ENCODE measurements at regions not wholly inside any gene's neighbourhood (a gene's known extent, or its start where the extent isn't known, plus 50 kb on each side); places are given as distances from the start of the nearest gene placed in this dataset.

DNA sequence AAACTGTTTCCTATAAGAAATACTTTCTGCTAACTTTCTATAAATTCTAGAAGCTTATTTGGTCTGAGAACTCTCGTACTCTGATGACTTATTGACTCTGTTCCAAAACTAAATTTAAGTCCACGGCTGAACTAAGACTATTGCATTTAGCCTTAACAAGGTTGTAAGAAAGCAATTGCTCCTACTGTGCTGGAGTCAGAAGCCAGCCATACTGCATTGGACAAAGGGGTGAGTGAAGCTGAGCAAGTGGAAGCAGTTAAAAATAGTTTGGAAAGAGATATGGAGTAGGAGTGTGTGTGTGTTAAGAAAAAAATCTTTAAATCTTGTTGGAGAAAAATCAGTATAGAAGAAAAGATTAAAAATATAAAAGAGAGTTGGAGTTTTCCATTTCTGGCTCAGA is 1360.1 kb upstream of the CELF2 start:
- no peak for DNase-seq
- intact Hi-C loops (cut with DNase I) = no loop called here
- ATAC-seq = no peak

DNA sequence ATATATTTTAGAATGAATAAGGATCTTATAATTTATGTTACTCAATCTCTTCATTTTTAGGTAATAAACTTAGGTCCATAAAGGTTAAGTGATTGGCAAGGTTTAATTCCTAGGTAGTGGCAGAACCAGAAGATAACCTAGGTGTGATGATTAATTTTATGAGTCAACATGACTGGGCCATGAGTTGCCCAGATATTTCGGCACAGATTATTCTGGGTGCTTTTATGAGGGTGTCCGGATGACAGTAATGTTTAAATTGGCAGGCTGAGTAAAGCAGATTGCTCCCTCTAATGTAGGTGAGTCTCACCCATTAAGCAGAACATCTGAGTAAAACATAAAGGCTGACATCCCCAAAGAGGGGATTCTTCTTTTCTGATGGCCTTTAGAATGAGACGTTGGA is 1349.3 kb upstream of the CELF2 start:
- intact Hi-C loops (cut with DNase I) = no loop called here

DNA sequence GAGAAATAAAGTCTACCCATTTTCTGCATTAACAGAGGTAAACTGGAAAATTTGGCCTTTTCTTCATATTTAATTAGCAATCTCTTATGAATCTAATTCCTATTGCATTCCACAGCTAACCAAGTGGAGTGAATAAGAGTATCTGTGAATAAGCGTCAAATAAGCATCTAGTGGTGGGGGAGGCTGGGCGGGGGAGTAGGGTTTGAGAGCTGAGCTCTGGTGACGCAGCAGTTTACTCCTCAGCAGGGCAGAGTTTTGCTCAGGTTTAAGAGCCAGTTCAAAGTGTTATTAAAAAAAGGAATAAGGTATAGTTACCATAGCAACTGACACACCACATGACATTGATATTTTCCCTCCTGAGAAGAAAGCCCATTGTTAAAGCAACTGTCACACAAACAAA is 1346.8 kb upstream of the CELF2 start:
- DNase-seq = no peak
- intact Hi-C loops (cut with DNase I) = no loop called here
- ATAC-seq = no peak

More for the DNA sequence above, 1349.3 kb upstream of the CELF2 start:
- no peak for ATAC-seq
- no peak for DNase-seq

- no peak for ATAC-seq
- intact Hi-C loops (cut with DNase I) = no loop called here
- no peak for DNase-seq
Measured at GRCh38 chr10:9681655-9682054, 1336.0 kb upstream of the CELF2 start.

DNA sequence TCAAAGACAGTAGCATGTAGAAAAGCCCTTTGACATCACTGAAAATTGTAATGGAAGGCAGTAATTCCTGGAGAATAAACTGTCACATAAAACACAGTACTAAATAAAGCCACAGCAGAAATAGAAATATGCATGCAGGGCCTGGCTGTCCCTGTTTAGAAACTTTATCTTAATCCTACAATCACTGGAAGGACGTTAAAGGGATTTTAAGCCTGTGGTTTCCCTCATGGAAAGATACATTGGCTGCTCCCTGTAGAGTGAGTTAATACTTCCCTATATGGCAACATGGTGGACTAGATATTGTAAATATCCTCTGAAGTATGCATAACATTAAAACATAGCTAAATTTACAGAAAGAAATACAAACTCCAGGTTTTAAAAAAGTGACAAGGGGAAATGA is 1334.9 kb upstream of the CELF2 start:
- intact Hi-C loops (cut with DNase I) = no loop called here
- ATAC-seq = no peak
- no peak for DNase-seq

- intact Hi-C loops (cut with DNase I) = no loop called here
- ATAC-seq (no peak), DNase-seq (no peak)
Measured at GRCh38 chr10:9684186-9684585, 1333.5 kb upstream of the CELF2 start.

- intact Hi-C loops (cut with DNase I) = no loop called here
- ATAC-seq = no peak
- no peak for DNase-seq
Measured at GRCh38 chr10:9685596-9685995, 1332.1 kb upstream of the CELF2 start.

DNA sequence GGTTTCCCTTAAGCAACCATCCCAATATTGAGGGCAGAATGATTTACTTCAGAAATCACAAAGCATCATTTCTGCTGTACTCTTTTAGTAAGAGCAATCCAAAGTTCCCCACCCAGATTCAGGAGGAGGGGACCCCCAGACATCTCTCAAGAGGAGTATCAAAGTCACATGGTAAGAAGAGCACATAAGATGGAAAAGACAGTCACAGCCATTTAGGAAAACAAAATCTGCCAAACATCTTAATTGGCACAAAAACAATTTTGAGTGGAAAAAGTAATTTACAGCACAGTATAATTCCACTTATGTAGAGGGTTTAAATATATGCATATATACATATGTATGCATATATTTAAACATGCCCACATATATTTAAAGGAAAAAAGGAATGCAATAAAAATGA is 1329.0 kb upstream of the CELF2 start:
- intact Hi-C loops (cut with DNase I) = no loop called here
- DNase-seq = no peak
- ATAC-seq = no peak

DNA sequence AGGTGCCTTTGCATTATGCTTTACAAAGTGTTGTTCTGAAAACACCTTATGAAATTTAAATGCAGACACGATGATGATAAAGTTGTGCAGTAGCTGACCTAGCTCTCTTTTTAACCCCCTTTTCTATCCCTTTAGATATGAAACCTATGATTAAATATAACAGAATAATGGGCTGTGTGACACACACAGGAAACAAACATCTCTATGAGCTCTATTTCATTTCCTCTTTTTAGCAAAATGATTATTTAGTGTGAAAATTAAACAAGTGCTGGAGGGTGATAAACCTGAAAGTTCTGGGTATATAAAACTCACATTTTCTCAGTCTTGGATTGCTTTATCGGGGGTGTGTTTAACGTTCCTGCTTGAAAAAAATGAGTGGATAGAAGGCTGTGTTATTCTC is 1310.5 kb upstream of the CELF2 start:
- no peak for DNase-seq
- no peak for ATAC-seq
- intact Hi-C loops (cut with DNase I) = no loop called here

DNA sequence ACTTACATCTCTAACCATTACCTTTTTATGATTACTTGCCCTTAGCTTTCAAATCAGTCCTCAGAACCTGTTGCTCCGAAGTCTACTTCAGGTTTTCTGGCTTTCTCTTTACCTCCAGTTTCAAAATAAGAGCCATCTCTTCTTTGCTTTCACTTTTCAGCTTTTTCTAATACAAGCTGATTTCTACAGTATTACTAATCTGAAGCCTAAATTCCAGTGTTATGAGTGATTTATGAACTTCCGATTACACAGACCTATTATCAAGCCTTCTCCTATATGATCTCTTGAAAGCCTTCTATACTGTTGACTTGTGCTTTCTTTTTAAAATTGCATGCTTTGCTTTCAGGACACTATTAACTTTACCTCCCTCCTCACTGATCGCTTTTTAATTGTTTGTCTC is 1307.8 kb upstream of the CELF2 start:
- ATAC-seq = no peak
- DNase-seq = no peak
- intact Hi-C loops (cut with DNase I) = no loop called here

DNA sequence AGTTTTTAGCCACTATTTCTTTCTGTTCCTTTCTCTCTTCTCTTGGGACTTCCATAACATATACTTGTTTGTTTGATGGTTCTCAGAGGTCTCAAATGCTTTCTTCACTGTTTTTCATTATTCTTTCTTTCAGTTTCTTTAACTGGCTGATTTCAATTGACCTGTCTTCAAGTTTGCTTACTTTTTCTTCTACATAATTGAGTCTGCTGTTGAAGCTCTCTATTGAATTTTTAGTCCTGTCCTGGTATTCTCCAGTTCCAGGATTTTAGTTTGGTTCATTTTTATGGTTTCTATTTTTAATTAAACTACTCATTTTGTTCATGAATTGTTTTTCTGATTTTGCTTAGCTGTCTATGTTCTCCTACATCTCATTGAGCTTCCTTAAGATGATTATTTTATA is 1305.3 kb upstream of the CELF2 start:
- ATAC-seq (no peak), DNase-seq (no peak)
- intact Hi-C loops (cut with DNase I) = no loop called here

- DNase-seq (no peak), ATAC-seq (no peak)
- intact Hi-C loops (cut with DNase I) = no loop called here
Measured at GRCh38 chr10:9719246-9719645, 1298.4 kb upstream of the CELF2 start.

DNA sequence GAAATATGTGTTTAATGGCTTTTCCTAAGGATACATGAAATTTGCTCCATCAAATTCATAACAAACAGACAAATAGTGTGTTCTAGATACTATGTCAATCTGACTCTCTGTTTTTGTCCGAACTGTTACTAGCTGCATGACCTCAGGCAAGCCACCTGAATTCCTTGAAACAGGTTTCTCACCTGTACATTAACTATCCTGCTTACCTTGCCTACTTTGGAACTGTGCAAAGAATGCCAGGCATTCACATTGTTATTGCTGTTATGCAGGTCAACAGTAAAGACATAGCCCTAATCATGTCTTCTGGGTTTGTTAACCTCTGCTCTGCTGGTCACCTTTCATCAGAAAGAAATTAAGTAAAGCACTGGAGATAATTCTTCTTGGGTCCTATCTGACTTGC is 1283.9 kb upstream of the CELF2 start:
- ATAC-seq (no peak), DNase-seq (no peak)
- intact Hi-C loops (cut with DNase I) = no loop called here

DNA sequence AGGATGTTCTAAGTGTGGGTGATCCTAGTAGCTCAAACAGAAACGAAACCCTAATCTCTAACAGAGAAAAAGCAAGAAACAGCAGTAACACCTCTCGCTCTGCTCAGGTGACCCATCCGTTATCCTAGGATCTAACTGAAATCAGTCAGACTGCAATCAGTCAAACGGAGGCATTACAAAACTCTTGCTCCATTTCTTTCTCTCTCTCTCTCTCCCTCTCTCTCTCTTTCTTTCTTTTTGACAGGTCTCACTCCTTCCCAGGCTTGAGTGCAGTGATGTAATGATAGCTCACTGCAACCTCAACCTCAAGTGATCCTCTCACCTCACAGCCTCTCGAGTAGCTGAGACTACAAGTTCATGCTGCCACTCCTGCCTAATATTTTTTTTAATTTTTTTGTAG is 1283.5 kb upstream of the CELF2 start:
- intact Hi-C loops (cut with DNase I) = no loop called here
- no peak for DNase-seq
- ATAC-seq = no peak

GRCh38 chr10:9735731-9736130 is 1281.9 kb upstream of the CELF2 start:
- ATAC-seq = no peak
- intact Hi-C loops (cut with DNase I) = no loop called here
- DNase-seq = no peak

- ATAC-seq (no peak), DNase-seq (no peak)
- intact Hi-C loops (cut with DNase I) = no loop called here
Measured at GRCh38 chr10:9743639-9744038, 1274.0 kb upstream of the CELF2 start.

- ATAC-seq = no peak
Measured at GRCh38 chr10:9745158-9745557, 1272.5 kb upstream of the CELF2 start.

DNA sequence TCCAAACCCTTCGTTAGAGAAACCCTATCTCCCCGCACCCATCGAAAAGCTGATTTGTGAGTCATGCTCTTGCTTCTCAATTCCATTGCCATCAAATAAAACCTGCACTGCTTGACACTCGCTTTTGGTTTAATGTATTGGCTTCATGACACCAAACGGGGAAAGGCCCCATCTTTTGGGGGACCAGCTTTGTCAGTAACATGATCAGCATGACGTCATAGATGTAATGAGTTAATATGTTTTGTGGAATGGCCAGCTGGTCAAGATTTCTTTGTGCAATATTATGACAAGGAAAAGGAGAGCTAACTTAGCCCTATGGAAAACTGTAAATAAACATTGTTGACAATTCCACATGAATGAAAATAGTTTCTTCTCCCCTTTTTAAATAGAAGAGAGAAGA is 1260.5 kb upstream of the CELF2 start:
- intact Hi-C loops (cut with DNase I) = no loop called here
- ATAC-seq (no peak), DNase-seq (no peak)

More at GRCh38 chr10:9745158-9745557, 1272.5 kb upstream of the CELF2 start:
- intact Hi-C loops (cut with DNase I) = no loop called here
- no peak for DNase-seq

- ATAC-seq = no peak
- intact Hi-C loops (cut with DNase I) = no loop called here
Measured at GRCh38 chr10:9759596-9759995, 1258.1 kb upstream of the CELF2 start.

GRCh38 chr10:9762966-9763656 is 1254.6 kb upstream of the CELF2 start:
- no peak for DNase-seq
- peak in 1 of 2 donors; percentile 83 for ATAC-seq
- intact Hi-C loops (cut with DNase I) = no loop called here

More at GRCh38 chr10:9759596-9759995, 1258.1 kb upstream of the CELF2 start:
- DNase-seq = no peak

- no peak for DNase-seq
- no peak for ATAC-seq
- intact Hi-C loops (cut with DNase I) = no loop called here
Measured at GRCh38 chr10:9766762-9767161, 1250.9 kb upstream of the CELF2 start.

DNA sequence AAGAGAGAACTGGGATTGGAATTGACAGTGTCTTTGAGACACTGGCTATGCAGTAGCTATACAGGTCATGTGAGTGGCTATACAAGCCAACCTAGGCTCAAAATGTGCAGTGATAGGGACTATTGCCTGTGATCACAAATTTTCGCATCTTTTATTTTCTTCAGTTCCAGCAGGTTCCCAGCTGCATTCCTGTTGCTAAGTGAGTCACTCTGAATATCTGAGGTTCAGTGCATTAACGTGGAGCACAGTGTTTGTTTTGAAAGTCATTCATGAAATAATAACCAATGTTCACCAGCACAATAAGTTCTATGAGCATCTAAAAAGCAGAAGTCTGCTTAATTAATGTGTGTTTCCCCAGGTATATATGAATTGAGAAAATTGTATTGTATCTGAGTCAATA is 1236.0 kb upstream of the CELF2 start:
- DNase-seq (no peak), ATAC-seq (no peak)
- intact Hi-C loops (cut with DNase I) = no loop called here
